ENCODE measurements at regions not wholly inside any gene's neighbourhood (a gene's known extent, or its start where the extent isn't known, plus 50 kb on each side); places are given as distances from the start of the nearest gene placed in this dataset.

GRCh38 chr7:52938455-52939133, 96.8 kb upstream of the POM121L12 start:
- TF ChIP-seq POLR2A (IDR thresholded peaks at IDR 0.05; ENCODE audit: low read depth, low read length), result no peak
- TF ChIP-seq, protein P1, sequence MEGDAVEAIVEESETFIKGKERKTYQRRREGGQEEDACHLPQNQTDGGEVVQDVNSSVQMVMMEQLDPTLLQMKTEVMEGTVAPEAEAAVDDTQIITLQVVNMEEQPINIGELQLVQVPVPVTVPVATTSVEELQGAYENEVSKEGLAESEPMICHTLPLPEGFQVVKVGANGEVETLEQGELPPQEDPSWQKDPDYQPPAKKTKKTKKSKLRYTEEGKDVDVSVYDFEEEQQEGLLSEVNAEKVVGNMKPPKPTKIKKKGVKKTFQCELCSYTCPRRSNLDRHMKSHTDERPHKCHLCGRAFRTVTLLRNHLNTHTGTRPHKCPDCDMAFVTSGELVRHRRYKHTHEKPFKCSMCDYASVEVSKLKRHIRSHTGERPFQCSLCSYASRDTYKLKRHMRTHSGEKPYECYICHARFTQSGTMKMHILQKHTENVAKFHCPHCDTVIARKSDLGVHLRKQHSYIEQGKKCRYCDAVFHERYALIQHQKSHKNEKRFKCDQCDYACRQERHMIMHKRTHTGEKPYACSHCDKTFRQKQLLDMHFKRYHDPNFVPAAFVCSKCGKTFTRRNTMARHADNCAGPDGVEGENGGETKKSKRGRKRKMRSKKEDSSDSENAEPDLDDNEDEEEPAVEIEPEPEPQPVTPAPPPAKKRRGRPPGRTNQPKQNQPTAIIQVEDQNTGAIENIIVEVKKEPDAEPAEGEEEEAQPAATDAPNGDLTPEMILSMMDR (conservative IDR thresholded peaks at IDR 0.05; ENCODE audit: low read depth, low read length), result no peak
